ENCODE measurements at regions not wholly inside any gene's neighbourhood (a gene's known extent, or its start where the extent isn't known, plus 50 kb on each side); places are given as distances from the start of the nearest gene placed in this dataset.

- no peak for TF ChIP-seq POLR2A (IDR thresholded peaks at IDR 0.05; ENCODE audit: low read length)
- no peak for TF ChIP-seq GATA1 (IDR thresholded peaks at IDR 0.05; ENCODE audit: low read depth, low read length)
Measured at GRCh38 chr13:111051041-111051725, 63.9 kb upstream of the ARHGEF7 start.
